K562 (cell line): ENCODE measurements at regions not wholly inside any gene's neighbourhood (a gene's known extent, or its start where the extent isn't known, plus 50 kb on each side); places are given as distances from the start of the nearest gene placed in this dataset.

Experiments used
- BDP1 ChIP-seq: IDR thresholded peaks from 3 replicates; pipeline ENCODE4 v1.6.1; 2011; ENCODE audit not compliant: insufficient read length, insufficient read depth
- CBFA2T3 ChIP-seq: fragments of 450-650 bp; IDR thresholded peaks from 2 replicates; pipeline ENCODE4 v1.6.1; 2017
- CBX2 ChIP-seq: fragments of 200-600 bp; sonication (generic); IDR thresholded peaks from one replicate; pipeline ENCODE4 v1.6.1; 2012; ENCODE audit warnings: mild to moderate bottlenecking, low read length, inconsistent platforms; ENCODE audit not compliant: insufficient read depth, poor library complexity, severe bottlenecking
- KHSRP ChIP-seq: fragments of 450-650 bp; IDR thresholded peaks from 2 replicates; pipeline ENCODE4 v1.6.1; 2017
- LCOR ChIP-seq: sonication (generic); formaldehyde crosslinking; IDR thresholded peaks from 2 replicates; pipeline ENCODE4 v1.8.0; 2022; ENCODE audit warnings: mild to moderate bottlenecking, missing genetic modification reagents
- MAZ ChIP-seq, 2 experiments: fragments of 450-650 bp in 1 of 2; sonication (generic) in 1 of 2; formaldehyde crosslinking; IDR thresholded peaks in 1 of 2; conservative IDR thresholded peaks in 1 of 2; 2 replicates each; pipeline versions ENCODE4 v1.4.0 to v1.5.0; 2020; ENCODE audit warnings: mild to moderate bottlenecking in 1 of 2, missing genetic modification reagents in 1 of 2
- RFX7 ChIP-seq: fragments of 250-450 bp; sonication (Bioruptor Pico); IDR thresholded peaks from 2 replicates; pipeline ENCODE4 v1.5.1; 2021; ENCODE audit warnings: mild to moderate bottlenecking
- ZC3H11A ChIP-seq: IDR thresholded peaks from 2 replicates; pipeline ENCODE4 v1.6.1; 2012; ENCODE audit warnings: low read depth, low read length, improper control_type of control experiment
- TF ChIP-seq, protein P1 (sequence below): fragments of 200-600 bp; sonication (generic); IDR thresholded peaks from one replicate; pipeline ENCODE4 v1.6.1; 2012; ENCODE audit warnings: mild to moderate bottlenecking, low read depth, low read length, inconsistent platforms

DNA sequence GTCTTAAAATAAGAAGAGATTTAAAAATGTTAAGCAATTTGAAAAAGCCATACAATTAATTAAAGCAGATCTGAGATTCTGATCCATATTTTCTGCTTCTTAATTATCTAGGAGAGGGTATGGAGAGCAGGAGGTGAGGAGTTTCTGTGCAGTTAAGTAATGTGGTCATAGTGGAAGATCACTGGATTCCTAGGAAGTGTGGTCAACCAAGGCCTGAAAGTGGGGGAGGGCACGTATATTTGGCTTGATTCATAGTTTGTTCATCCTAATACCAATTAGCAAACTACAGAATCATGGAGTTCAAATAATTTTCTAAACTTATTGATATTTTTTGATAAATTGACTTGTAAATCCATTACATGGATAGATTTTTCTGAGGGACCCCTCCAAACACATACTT is 768.3 kb downstream of the RAPGEF2 start (continued):
- TF ChIP-seq ZC3H11A = no peak
- TF ChIP-seq CBX2 = no peak
- no peak for TF ChIP-seq CBFA2T3
- no peak for TF ChIP-seq BDP1
- TF ChIP-seq, protein P1, sequence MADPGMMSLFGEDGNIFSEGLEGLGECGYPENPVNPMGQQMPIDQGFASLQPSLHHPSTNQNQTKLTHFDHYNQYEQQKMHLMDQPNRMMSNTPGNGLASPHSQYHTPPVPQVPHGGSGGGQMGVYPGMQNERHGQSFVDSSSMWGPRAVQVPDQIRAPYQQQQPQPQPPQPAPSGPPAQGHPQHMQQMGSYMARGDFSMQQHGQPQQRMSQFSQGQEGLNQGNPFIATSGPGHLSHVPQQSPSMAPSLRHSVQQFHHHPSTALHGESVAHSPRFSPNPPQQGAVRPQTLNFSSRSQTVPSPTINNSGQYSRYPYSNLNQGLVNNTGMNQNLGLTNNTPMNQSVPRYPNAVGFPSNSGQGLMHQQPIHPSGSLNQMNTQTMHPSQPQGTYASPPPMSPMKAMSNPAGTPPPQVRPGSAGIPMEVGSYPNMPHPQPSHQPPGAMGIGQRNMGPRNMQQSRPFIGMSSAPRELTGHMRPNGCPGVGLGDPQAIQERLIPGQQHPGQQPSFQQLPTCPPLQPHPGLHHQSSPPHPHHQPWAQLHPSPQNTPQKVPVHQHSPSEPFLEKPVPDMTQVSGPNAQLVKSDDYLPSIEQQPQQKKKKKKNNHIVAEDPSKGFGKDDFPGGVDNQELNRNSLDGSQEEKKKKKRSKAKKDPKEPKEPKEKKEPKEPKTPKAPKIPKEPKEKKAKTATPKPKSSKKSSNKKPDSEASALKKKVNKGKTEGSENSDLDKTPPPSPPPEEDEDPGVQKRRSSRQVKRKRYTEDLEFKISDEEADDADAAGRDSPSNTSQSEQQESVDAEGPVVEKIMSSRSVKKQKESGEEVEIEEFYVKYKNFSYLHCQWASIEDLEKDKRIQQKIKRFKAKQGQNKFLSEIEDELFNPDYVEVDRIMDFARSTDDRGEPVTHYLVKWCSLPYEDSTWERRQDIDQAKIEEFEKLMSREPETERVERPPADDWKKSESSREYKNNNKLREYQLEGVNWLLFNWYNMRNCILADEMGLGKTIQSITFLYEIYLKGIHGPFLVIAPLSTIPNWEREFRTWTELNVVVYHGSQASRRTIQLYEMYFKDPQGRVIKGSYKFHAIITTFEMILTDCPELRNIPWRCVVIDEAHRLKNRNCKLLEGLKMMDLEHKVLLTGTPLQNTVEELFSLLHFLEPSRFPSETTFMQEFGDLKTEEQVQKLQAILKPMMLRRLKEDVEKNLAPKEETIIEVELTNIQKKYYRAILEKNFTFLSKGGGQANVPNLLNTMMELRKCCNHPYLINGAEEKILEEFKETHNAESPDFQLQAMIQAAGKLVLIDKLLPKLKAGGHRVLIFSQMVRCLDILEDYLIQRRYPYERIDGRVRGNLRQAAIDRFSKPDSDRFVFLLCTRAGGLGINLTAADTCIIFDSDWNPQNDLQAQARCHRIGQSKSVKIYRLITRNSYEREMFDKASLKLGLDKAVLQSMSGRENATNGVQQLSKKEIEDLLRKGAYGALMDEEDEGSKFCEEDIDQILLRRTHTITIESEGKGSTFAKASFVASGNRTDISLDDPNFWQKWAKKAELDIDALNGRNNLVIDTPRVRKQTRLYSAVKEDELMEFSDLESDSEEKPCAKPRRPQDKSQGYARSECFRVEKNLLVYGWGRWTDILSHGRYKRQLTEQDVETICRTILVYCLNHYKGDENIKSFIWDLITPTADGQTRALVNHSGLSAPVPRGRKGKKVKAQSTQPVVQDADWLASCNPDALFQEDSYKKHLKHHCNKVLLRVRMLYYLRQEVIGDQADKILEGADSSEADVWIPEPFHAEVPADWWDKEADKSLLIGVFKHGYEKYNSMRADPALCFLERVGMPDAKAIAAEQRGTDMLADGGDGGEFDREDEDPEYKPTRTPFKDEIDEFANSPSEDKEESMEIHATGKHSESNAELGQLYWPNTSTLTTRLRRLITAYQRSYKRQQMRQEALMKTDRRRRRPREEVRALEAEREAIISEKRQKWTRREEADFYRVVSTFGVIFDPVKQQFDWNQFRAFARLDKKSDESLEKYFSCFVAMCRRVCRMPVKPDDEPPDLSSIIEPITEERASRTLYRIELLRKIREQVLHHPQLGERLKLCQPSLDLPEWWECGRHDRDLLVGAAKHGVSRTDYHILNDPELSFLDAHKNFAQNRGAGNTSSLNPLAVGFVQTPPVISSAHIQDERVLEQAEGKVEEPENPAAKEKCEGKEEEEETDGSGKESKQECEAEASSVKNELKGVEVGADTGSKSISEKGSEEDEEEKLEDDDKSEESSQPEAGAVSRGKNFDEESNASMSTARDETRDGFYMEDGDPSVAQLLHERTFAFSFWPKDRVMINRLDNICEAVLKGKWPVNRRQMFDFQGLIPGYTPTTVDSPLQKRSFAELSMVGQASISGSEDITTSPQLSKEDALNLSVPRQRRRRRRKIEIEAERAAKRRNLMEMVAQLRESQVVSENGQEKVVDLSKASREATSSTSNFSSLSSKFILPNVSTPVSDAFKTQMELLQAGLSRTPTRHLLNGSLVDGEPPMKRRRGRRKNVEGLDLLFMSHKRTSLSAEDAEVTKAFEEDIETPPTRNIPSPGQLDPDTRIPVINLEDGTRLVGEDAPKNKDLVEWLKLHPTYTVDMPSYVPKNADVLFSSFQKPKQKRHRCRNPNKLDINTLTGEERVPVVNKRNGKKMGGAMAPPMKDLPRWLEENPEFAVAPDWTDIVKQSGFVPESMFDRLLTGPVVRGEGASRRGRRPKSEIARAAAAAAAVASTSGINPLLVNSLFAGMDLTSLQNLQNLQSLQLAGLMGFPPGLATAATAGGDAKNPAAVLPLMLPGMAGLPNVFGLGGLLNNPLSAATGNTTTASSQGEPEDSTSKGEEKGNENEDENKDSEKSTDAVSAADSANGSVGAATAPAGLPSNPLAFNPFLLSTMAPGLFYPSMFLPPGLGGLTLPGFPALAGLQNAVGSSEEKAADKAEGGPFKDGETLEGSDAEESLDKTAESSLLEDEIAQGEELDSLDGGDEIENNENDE = no peak
- no peak for TF ChIP-seq MAZ (CRISPR knock-in tag; conservative IDR thresholded peaks at IDR 0.05 in 1 of 2, IDR thresholded peaks at IDR 0.05 in 1 of 2)
- TF ChIP-seq KHSRP = no peak
- TF ChIP-seq LCOR (CRISPR knock-in tag) = no peak
- no peak for TF ChIP-seq RFX7 (CRISPR knock-in tag)
